ENCODE measurements at regions not wholly inside any gene's neighbourhood (a gene's known extent, or its start where the extent isn't known, plus 50 kb on each side); places are given as distances from the start of the nearest gene placed in this dataset.

DNA sequence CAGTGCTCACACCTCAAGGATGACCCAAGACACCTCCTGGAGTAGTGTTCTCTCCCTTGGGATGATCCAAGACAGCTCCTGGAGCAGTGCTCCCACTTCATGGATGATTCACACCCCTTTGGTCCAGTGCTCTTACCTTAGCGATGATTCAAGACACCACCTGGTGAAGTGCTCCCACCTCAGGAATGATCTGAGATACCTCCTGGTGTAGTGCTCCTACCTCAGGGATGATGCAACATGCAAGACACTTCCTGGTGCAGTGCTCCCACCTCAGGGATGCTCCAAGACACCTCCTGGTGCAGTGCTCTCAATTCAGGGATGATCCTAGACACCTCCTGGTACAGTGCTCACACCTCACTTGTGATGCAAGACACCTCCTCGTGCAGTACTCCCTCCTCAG, 123.1 kb downstream of the ASB1 start:
- TF ChIP-seq, protein P1, sequence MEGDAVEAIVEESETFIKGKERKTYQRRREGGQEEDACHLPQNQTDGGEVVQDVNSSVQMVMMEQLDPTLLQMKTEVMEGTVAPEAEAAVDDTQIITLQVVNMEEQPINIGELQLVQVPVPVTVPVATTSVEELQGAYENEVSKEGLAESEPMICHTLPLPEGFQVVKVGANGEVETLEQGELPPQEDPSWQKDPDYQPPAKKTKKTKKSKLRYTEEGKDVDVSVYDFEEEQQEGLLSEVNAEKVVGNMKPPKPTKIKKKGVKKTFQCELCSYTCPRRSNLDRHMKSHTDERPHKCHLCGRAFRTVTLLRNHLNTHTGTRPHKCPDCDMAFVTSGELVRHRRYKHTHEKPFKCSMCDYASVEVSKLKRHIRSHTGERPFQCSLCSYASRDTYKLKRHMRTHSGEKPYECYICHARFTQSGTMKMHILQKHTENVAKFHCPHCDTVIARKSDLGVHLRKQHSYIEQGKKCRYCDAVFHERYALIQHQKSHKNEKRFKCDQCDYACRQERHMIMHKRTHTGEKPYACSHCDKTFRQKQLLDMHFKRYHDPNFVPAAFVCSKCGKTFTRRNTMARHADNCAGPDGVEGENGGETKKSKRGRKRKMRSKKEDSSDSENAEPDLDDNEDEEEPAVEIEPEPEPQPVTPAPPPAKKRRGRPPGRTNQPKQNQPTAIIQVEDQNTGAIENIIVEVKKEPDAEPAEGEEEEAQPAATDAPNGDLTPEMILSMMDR (IDR thresholded peaks at IDR 0.05), result no peak
- TF ChIP-seq POLR2AphosphoS5 (IDR thresholded peaks at IDR 0.05; ENCODE audit: low read depth, low read length), result no peak
- TF ChIP-seq, protein P2, sequence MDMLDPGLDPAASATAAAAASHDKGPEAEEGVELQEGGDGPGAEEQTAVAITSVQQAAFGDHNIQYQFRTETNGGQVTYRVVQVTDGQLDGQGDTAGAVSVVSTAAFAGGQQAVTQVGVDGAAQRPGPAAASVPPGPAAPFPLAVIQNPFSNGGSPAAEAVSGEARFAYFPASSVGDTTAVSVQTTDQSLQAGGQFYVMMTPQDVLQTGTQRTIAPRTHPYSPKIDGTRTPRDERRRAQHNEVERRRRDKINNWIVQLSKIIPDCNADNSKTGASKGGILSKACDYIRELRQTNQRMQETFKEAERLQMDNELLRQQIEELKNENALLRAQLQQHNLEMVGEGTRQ (IDR thresholded peaks at IDR 0.05; ENCODE audit: borderline replicate concordance, low read depth, low read length), result no peak
- TF ChIP-seq EZH2phosphoT487 (IDR thresholded peaks at IDR 0.05; ENCODE audit: borderline replicate concordance, low read depth), result no peak
- TF ChIP-seq ELF1 (IDR thresholded peaks at IDR 0.05), result no peak
- TF ChIP-seq CHD2 (IDR thresholded peaks at IDR 0.05; ENCODE audit: low read length, partially characterized antibody), result no peak
- TF ChIP-seq RXRA (IDR thresholded peaks at IDR 0.05; ENCODE audit: borderline replicate concordance, low read depth), result no peak
- TF ChIP-seq GABPA (IDR thresholded peaks at IDR 0.05; ENCODE audit: low read depth), result no peak
- no peak for TF ChIP-seq YY1 (IDR thresholded peaks at IDR 0.05; ENCODE audit: low read depth)
- TF ChIP-seq NFIC (IDR thresholded peaks at IDR 0.05; ENCODE audit: borderline replicate concordance), result no peak
- TF ChIP-seq SIN3A (IDR thresholded peaks at IDR 0.05; ENCODE audit: borderline replicate concordance, low read depth, low read length), result no peak
- no peak for TF ChIP-seq TAF1 (IDR thresholded peaks at IDR 0.05; ENCODE audit: borderline replicate concordance, low read depth, low read length)

Data from SK-N-SH (cell line).